ENCODE measurements at regions not wholly inside any gene's neighbourhood (a gene's known extent, or its start where the extent isn't known, plus 50 kb on each side); places are given as distances from the start of the nearest gene placed in this dataset.

GRCh38 chr2:191521608-191522208, 156.2 kb upstream of the NABP1 start:
- H3K36me3 ChIP-seq = no peaks in the 10 kb centered on the region
- H3K4me1 ChIP-seq = no peaks in the 10 kb centered on the region
- FAIRE-seq (peak; percentile 78), ATAC-seq (peak in 3 of 4 donors; percentile 67 to 76 (median 72)), DNase-seq (no peak)
- H3K9me3 ChIP-seq = no peaks in the 10 kb centered on the region
- H3K4me3 ChIP-seq = no peak overlapping the region
- WGBS, 2 donors = 3 to 8% methylated on average over 1 of the region's 1 CpG
- intact Hi-C loops (cut with DNase I) = loop anchor here in 1 of 3 donors (10.0 kb wide), 1 partner anchor 477 kb away; no protein-coding TSS in a partner anchor
- H3K27ac ChIP-seq = no peak overlapping the region
- TF ChIP-seq CTCF (IDR thresholded peaks at IDR 0.05) = peak; percentile 14 to 69 (median 56)
- H3K27me3 ChIP-seq = no peaks in the 10 kb centered on the region

- WGBS, 2 donors = 27 to 33% methylated on average over 7 of the region's 7 CpGs
- intact Hi-C loops (cut with DNase I) = loop anchor here in 1 of 3 donors (10.0 kb wide), 1 partner anchor 478 kb away; no protein-coding TSS in a partner anchor
- FAIRE-seq = no peak
Observed at GRCh38 chr2:191522478-191523120, 155.3 kb upstream of the NABP1 start.

GRCh38 chr2:191526091-191526490, 151.8 kb upstream of the NABP1 start:
- no peak overlapping the region for H3K4me3 ChIP-seq
- no peaks in the 10 kb centered on the region for H3K9me3 ChIP-seq
- intact Hi-C loops (cut with DNase I) = loop anchor here in 1 of 3 donors (10.0 kb wide), 1 partner anchor 481 kb away; no protein-coding TSS in a partner anchor
- TF ChIP-seq CTCF (IDR thresholded peaks at IDR 0.05) = no peak
- no peak for ATAC-seq
- 83 to 93% methylated on average over 1 of the region's 1 CpG for whole genome bisulfite sequencing, 2 donors
- no peaks in the 10 kb centered on the region for H3K4me1 ChIP-seq
- no peak for FAIRE-seq
- no peak for DNase-seq
- H3K36me3 ChIP-seq = no peaks in the 10 kb centered on the region
- H3K27me3 ChIP-seq = no peaks in the 10 kb centered on the region
- H3K27ac ChIP-seq = no peak overlapping the region

More at GRCh38 chr2:191522478-191523120, 155.3 kb upstream of the NABP1 start:
- Histone ChIP-seq H3K36me3 (no peaks in the 10 kb centered on the region), H3K4me3 (no peak overlapping the region), H3K27me3 (no peaks in the 10 kb centered on the region), H3K9me3 (no peaks in the 10 kb centered on the region), H3K27ac (no peak overlapping the region), H3K4me1 (no peaks in the 10 kb centered on the region)
- TF ChIP-seq CTCF (IDR thresholded peaks at IDR 0.05) = no peak
- DNase-seq (no peak), ATAC-seq (peak in 1 of 4 donors; percentile 37)

GRCh38 chr2:191526536-191526935, 151.4 kb upstream of the NABP1 start:
- TF ChIP-seq CTCF (IDR thresholded peaks at IDR 0.05) = no peak
- H3K27ac ChIP-seq = no peak overlapping the region
- DNase-seq (no peak), FAIRE-seq (no peak), ATAC-seq (no peak)
- H3K4me1 ChIP-seq = no peaks in the 10 kb centered on the region
- no peaks in the 10 kb centered on the region for H3K36me3 ChIP-seq
- H3K9me3 ChIP-seq = no peaks in the 10 kb centered on the region
- intact Hi-C loops (cut with DNase I) = loop anchor here in 1 of 3 donors (10.0 kb wide), 1 partner anchor 482 kb away; no protein-coding TSS in a partner anchor
- H3K4me3 ChIP-seq = no peak overlapping the region
- WGBS, 2 donors = 48 to 69% methylated on average over 2 of the region's 2 CpGs
- H3K27me3 ChIP-seq = no peaks in the 10 kb centered on the region
